RWPE2 (cell line): ENCODE measurements at regions not wholly inside any gene's neighbourhood (a gene's known extent, or its start where the extent isn't known, plus 50 kb on each side); places are given as distances from the start of the nearest gene placed in this dataset.
"Not testable (repeated sequence)": the region's sequence is repeated elsewhere in the genome, so short reads cannot be mapped to it uniquely, and the experiment has no call there.

Experiments used
- ATAC-seq: fragments of 200-7000 bp; cut with Tn5 transposase; 3 replicates; pipeline ENCODE4 v1.9.1; 2021; ENCODE audit warnings: low read depth
- DNase-seq: peaks from one replicate; pipeline ENCODE4 v3.0.0-alpha.2; 2020; ENCODE audit warnings: low spot score
- H3K27ac ChIP-seq: fragments of 450-650 bp; 2 replicates; pipeline ENCODE4 v1.5.1; 2017; ENCODE audit warnings: mild to moderate bottlenecking; ENCODE audit not compliant: poor library complexity, severe bottlenecking
- H3K27me3 ChIP-seq: fragments of 250-450 bp; sonication (Bioruptor Pico); 2 replicates; pipeline ENCODE4 v1.5.1; 2021; ENCODE audit warnings: mild to moderate bottlenecking, moderate library complexity; ENCODE audit not compliant: insufficient read depth, poor library complexity, severe bottlenecking
- H3K36me3 ChIP-seq: fragments of 250-450 bp; sonication (Bioruptor Pico); 2 replicates; pipeline ENCODE4 v1.5.1; 2020; ENCODE audit warnings: low read depth, mild to moderate bottlenecking, moderate library complexity
- H3K4me1 ChIP-seq: fragments of 250-450 bp; sonication (Bioruptor Pico); 2 replicates; pipeline ENCODE4 v1.5.1; 2021; ENCODE audit warnings: mild to moderate bottlenecking, moderate library complexity; ENCODE audit not compliant: insufficient read depth, poor library complexity, severe bottlenecking
- H3K4me3 ChIP-seq: fragments of 250-450 bp; sonication (Bioruptor Pico); 2 replicates; pipeline ENCODE4 v1.5.1; 2021; ENCODE audit warnings: mild to moderate bottlenecking, moderate library complexity; ENCODE audit not compliant: severe bottlenecking
- H3K9me3 ChIP-seq: fragments of 250-450 bp; sonication (Bioruptor Pico); 2 replicates; pipeline ENCODE4 v1.5.1; 2021; ENCODE audit warnings: mild to moderate bottlenecking, moderate library complexity; ENCODE audit not compliant: severe bottlenecking
- TF ChIP-seq, protein P1 (sequence below): fragments of 450-650 bp; IDR thresholded peaks from one replicate; pipeline ENCODE4 v1.5.1; 2017; ENCODE audit warnings: mild to moderate bottlenecking, moderate library complexity; ENCODE audit not compliant: poor library complexity, severe bottlenecking

GRCh38 chr2:122570641-122571040, 815.2 kb downstream of the TSN start:
- no peak for DNase-seq
- Histone ChIP-seq H3K9me3 (no peaks in the 10 kb centered on the region), H3K27ac (no peak overlapping the region), H3K4me3 (no peak overlapping the region), H3K27me3 (no peaks in the 10 kb centered on the region), H3K36me3 (no peaks in the 10 kb centered on the region), H3K4me1 (no peaks in the 10 kb centered on the region)
- TF ChIP-seq, protein P1, sequence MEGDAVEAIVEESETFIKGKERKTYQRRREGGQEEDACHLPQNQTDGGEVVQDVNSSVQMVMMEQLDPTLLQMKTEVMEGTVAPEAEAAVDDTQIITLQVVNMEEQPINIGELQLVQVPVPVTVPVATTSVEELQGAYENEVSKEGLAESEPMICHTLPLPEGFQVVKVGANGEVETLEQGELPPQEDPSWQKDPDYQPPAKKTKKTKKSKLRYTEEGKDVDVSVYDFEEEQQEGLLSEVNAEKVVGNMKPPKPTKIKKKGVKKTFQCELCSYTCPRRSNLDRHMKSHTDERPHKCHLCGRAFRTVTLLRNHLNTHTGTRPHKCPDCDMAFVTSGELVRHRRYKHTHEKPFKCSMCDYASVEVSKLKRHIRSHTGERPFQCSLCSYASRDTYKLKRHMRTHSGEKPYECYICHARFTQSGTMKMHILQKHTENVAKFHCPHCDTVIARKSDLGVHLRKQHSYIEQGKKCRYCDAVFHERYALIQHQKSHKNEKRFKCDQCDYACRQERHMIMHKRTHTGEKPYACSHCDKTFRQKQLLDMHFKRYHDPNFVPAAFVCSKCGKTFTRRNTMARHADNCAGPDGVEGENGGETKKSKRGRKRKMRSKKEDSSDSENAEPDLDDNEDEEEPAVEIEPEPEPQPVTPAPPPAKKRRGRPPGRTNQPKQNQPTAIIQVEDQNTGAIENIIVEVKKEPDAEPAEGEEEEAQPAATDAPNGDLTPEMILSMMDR = no peak
- ATAC-seq = no peak

GRCh38 chr2:122571471-122571870, 816.0 kb downstream of the TSN start:
- ATAC-seq, H3K36me3 ChIP-seq, H3K27me3 ChIP-seq, H3K27ac ChIP-seq, H3K9me3 ChIP-seq, H3K4me3 ChIP-seq, DNase-seq, H3K4me1 ChIP-seq: not testable (repeated sequence)

- Histone ChIP-seq H3K4me1 (no peaks in the 10 kb centered on the region), H3K27me3 (no peaks in the 10 kb centered on the region), H3K27ac (no peak overlapping the region), H3K9me3 (no peaks in the 10 kb centered on the region), H3K36me3 (no peaks in the 10 kb centered on the region), H3K4me3 (no peak overlapping the region)
- DNase-seq (no peak), ATAC-seq (no peak)
- TF ChIP-seq, protein P1 = no peak
These were observed 819.6 kb downstream of the TSN start for GRCh38 chr2:122575076-122575475.

DNA sequence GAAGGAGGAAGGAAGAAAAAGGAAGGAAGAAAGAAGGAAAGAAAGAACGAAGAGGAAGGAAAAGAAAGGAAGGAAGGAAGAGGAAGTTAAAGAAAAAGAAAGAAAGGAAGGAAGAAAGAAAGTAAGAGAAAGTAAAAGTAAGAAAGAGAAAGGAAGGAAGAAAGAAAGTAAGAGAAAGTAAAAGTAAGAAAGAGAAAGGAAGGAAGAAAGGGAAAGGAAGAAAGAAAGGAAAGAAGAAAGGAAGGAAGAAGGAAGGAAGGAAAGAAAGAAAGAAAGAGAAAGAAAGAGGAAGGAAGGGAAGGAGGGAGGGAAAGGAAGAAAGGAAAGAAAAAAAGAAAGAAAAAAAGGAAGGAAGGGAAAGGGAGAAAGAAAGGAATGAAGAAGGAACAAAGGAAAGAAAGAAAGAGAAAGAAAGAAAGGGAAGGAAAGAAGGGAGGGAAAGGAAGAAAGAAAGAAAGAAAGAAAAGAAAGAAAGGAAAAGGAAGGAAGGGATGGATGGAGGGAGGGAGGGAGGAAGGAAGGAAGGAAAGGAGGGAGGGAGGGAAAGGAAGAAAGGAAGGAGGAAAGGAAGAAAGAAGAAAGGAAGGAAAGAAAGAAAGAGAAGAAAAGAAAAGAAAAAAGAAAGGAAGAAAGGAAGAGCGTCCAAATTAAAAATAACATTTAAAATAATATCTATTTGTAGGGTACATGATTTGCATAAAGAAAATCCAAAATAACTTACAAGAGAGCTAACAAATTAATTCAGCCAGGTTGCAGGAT, 827.9 kb downstream of the TSN start:
- Histone ChIP-seq H3K4me3 (no peak overlapping the region), H3K27me3 (no peaks in the 10 kb centered on the region), H3K36me3 (no peaks in the 10 kb centered on the region), H3K4me1 (no peaks in the 10 kb centered on the region), H3K27ac (no peak overlapping the region), H3K9me3 (no peaks in the 10 kb centered on the region)
- ATAC-seq = no peak
- TF ChIP-seq, protein P1 = no peak
- DNase-seq = no peak

- H3K4me3 ChIP-seq = no peak overlapping the region
- no peaks in the 10 kb centered on the region for H3K9me3 ChIP-seq
- no peaks in the 10 kb centered on the region for H3K27me3 ChIP-seq
- no peaks in the 10 kb centered on the region for H3K36me3 ChIP-seq
- TF ChIP-seq, protein P1 = no peak
- H3K27ac ChIP-seq = no peak overlapping the region
- H3K4me1 ChIP-seq = no peaks in the 10 kb centered on the region
- DNase-seq = no peak
- no peak for ATAC-seq
These were observed 835.1 kb downstream of the TSN start for GRCh38 chr2:122590524-122590923.
